Aorta (tissue), 5 donors: ENCODE measurements at regions not wholly inside any gene's neighbourhood (a gene's known extent, or its start where the extent isn't known, plus 50 kb on each side); places are given as distances from the start of the nearest gene placed in this dataset.

ENCODE experiments used
- ATAC-seq: fragments of 200-7000 bp; cut with Tn5 transposase; one replicate; pipeline ENCODE4 v1.9.1; 2022; ENCODE audit warnings: moderate library complexity; ENCODE audit not compliant: low FRiP score
- DNase-seq, 2 donors: peaks; one replicate each; pipeline ENCODE4 v3.0.0-alpha.2; 2020
- H3K27ac ChIP-seq, 2 donors: one replicate each; pipeline ENCODE4 v1.5.1; 2013; ENCODE audit warnings: low read length in 2 of 2, mild to moderate bottlenecking in 2 of 2, moderate library complexity in 2 of 2, control low read depth in 1 of 2, inconsistent platforms in 1 of 2, low read depth in 1 of 2
- H3K27me3 ChIP-seq, 2 donors: one replicate each; pipeline ENCODE4 v1.6.1; 2013; ENCODE audit warnings: control low read depth in 1 of 2, low read length in 1 of 2, mild to moderate bottlenecking in 1 of 2, moderate library complexity in 1 of 2; ENCODE audit not compliant: insufficient read depth in 2 of 2, control insufficient read depth in 1 of 2
- H3K36me3 ChIP-seq, 2 donors: one replicate each; pipeline ENCODE4 v1.6.1; 2013; ENCODE audit warnings: control low read depth in 1 of 2, low read length in 1 of 2, mild to moderate bottlenecking in 1 of 2; ENCODE audit not compliant: insufficient read depth in 2 of 2, control insufficient read depth in 1 of 2
- H3K4me1 ChIP-seq, 2 donors: one replicate each; pipeline ENCODE4 v1.6.1; 2013; ENCODE audit warnings: low read length in 2 of 2, control low read depth in 1 of 2, mild to moderate bottlenecking in 1 of 2, moderate library complexity in 1 of 2; ENCODE audit not compliant: insufficient read depth in 2 of 2, control insufficient read depth in 1 of 2
- H3K4me3 ChIP-seq, 2 donors: one replicate each; pipeline ENCODE4 v1.5.1; 2013; ENCODE audit warnings: low read length in 2 of 2, control low read depth in 1 of 2, mild to moderate bottlenecking in 1 of 2
- H3K9me3 ChIP-seq: one replicate; pipeline ENCODE4 v1.6.1; 2013; ENCODE audit warnings: mild to moderate bottlenecking, low read length; ENCODE audit not compliant: control insufficient read depth
- WGBS, 2 donors: extraction: QIAGEN DNeasy Blood & Tissue Kit; methylation state at CpG; one replicate each; pipeline ENCODE4 v1.1.7; 2013; 5-methylcytosine and 5-hydroxymethylcytosine counted together
- intact Hi-C, 2 donors: fragments of 100-400 bp; cut with DNase I; formaldehyde crosslinking; loops; one replicate each; pipeline versions ENCODE4 v1.14.2 to v1.15.0; 2022
- donor health status: healthy with polysubstance abuse.
- donor health status: Bipolar disorder and iron deficiency.
- donor health status: DM: no; HTN: no; CAD: no.
- donor health status: DM: no; HTN: no; CAD: no.
- donor health status: DM: yes; HTN: yes; CAD: no.

DNA sequence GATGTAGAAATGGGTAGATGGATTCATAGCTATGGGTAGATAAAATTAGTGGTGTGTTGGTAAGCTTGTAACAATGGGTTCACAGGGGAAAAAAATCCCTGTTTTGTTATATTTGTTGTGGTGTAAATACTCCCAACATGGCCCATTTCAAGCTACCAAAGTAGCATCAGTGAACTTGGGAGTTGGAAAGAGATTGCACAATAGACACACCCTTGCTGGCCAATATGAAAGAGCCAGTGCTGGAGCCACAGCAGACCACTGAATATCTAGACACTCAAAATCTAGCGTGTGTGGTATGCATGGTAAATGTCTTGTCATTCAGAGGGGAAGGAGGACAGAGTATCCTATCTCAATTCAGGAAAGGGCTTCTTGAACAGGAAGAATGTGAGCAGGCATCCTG is 565.1 kb upstream of the SALL1 start:
- Histone ChIP-seq H3K4me3 (no peak overlapping the region), H3K4me1 (no peaks in the 10 kb centered on the region), H3K9me3 (peaks cover 6% of the 10 kb centered on the region), H3K36me3 (no peaks in the 10 kb centered on the region), H3K27me3 (no peaks in the 10 kb centered on the region), H3K27ac (no peak overlapping the region)
- ATAC-seq (no peak), DNase-seq (no peak)
- intact Hi-C loops, result no loop called here
- WGBS, 2 donors, result 73 to 83% methylated on average over 1 of the region's 1 CpG

DNA sequence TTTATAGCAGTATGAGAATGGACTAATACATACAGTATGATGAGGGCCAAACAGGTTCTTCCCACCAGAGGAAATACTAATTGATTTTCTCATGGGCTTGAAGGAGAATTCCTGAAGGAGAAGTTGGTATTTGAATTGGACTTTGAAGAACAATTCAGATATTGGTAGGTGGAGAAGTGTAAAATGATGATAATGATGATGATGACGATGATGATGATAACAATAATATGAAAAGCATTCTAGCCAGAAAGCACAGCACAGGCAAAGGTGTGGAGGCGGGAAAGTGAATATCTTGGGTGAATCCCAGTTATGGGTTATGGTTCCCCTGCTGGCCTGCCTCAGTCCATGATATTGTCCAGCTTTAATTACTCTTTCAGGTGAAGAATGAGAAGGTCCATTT is 562.4 kb upstream of the SALL1 start:
- peaks cover 4% of the 10 kb centered on the region for H3K9me3 ChIP-seq
- WGBS, 2 donors, result 88 to 90% methylated on average over 2 of the region's 2 CpGs
- H3K36me3 ChIP-seq, result no peaks in the 10 kb centered on the region
- no peaks in the 10 kb centered on the region for H3K4me1 ChIP-seq
- H3K4me3 ChIP-seq, result no peak overlapping the region
- H3K27me3 ChIP-seq, result no peaks in the 10 kb centered on the region
- intact Hi-C loops, result no loop called here
- DNase-seq, result no peak
- H3K27ac ChIP-seq, result no peak overlapping the region
- no peak for ATAC-seq

DNA sequence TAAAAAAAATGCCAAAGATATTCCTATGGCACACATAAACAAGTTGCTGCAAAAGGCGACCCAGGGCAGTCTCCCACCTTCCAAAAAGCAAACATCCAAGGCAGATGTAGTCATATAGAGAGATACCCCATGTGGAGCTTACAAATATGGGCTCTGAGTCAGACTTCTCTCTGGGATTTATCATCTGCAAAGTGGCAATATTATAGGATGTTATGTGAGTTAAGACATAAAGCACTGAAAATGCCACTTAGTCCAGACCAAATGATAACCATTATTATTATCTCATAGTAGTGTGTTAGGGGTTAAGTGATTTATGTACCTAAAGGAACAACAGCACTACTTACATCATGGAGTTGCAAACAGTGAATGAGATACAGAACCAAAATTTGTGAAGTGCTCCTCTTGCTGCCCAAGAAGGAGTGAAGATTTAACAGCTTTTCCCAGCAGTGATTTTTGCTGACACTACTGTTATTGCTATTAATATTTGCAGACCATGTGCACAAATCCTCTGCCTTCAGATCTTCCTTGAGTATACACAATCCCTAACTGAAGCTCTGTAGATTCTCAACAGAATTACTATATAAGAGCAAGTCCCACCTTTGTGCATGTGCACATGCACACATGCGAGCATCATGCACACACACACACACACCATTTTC is 560.0 kb upstream of the SALL1 start:
- ATAC-seq, result no peak
- 83 to 84% methylated on average over 2 of the region's 2 CpGs for whole genome bisulfite sequencing, 2 donors
- intact Hi-C loops, result no loop called here

GRCh38 chr16:51710186-51710585 is 559.1 kb upstream of the SALL1 start:
- Histone ChIP-seq H3K27ac (no peak overlapping the region), H3K4me1 (no peaks in the 10 kb centered on the region), H3K9me3 (peaks cover 4% of the 10 kb centered on the region), H3K36me3 (no peaks in the 10 kb centered on the region), H3K27me3 (no peaks in the 10 kb centered on the region), H3K4me3 (no peak overlapping the region)
- intact Hi-C loops, result no loop called here
- 82 to 88% methylated on average over 10 of the region's 10 CpGs for WGBS, 2 donors
- ATAC-seq, result no peak
- DNase-seq, result no peak

More for the DNA sequence above, 560.0 kb upstream of the SALL1 start:
- peaks cover 4% of the 10 kb centered on the region for H3K9me3 ChIP-seq
- H3K4me1 ChIP-seq, result no peaks in the 10 kb centered on the region
- no peak overlapping the region for H3K4me3 ChIP-seq
- DNase-seq, result no peak
- H3K27ac ChIP-seq, result no peak overlapping the region
- no peaks in the 10 kb centered on the region for H3K36me3 ChIP-seq
- no peaks in the 10 kb centered on the region for H3K27me3 ChIP-seq

DNA sequence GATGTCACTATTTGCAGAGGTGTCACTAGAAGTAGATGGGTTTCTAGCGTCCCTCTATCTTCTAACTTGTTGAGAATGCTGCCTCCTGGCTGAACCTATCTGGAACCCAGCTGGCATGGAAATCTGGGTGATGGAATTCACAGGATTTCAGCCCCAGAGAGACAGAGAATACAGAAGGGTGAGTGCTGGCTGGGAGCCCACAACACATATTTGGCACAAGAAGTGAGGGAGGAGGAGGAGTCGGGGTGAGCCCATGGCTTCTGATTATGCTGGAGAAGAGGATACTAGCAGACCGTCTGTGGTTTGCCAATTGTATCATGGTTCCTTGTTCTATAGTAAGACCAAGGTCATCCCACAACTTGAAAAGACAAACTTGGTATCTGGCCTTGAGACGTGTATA is 557.8 kb upstream of the SALL1 start:
- intact Hi-C loops, result no loop called here
- no peak for ATAC-seq
- no peaks in the 10 kb centered on the region for H3K27me3 ChIP-seq
- no peak overlapping the region for H3K27ac ChIP-seq
- H3K4me3 ChIP-seq, result no peak overlapping the region
- 63 to 64% methylated on average over 4 of the region's 4 CpGs for WGBS, 2 donors
- H3K4me1 ChIP-seq, result no peaks in the 10 kb centered on the region
- no peaks in the 10 kb centered on the region for H3K9me3 ChIP-seq
- no peaks in the 10 kb centered on the region for H3K36me3 ChIP-seq
- DNase-seq, result no peak

- intact Hi-C loops, result no loop called here
- WGBS, 2 donors, result 17 to 18% methylated on average over 6 of the region's 6 CpGs
- Histone ChIP-seq H3K27me3 (no peaks in the 10 kb centered on the region), H3K4me3 (no peak overlapping the region), H3K36me3 (no peaks in the 10 kb centered on the region), H3K9me3 (no peaks in the 10 kb centered on the region), H3K27ac (no peak overlapping the region), H3K4me1 (no peaks in the 10 kb centered on the region)
- no peak for DNase-seq
- ATAC-seq, result no peak
Observed at GRCh38 chr16:51707666-51708065, 556.6 kb upstream of the SALL1 start.

DNA sequence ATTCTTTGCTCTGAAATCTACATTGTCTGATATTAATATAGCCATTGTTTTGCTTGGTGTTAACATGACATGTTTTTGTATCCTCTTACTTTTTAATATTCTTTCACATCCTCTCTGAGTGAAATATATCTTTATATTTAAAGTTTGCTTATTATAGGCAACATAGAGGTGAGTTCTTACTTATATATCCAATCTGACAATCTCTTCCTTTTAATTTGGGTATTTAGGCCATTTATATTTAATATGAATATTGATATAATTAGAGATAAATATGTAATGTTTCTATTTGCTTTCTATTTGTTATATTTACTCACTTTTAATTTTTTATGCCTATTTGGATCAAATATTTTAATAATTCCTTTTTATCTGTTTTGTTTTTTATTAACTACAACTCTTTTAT is 554.1 kb upstream of the SALL1 start:
- H3K4me1 ChIP-seq, result no peaks in the 10 kb centered on the region
- H3K27ac ChIP-seq, result no peak overlapping the region
- ATAC-seq, result no peak
- no peaks in the 10 kb centered on the region for H3K27me3 ChIP-seq
- DNase-seq, result no peak
- H3K36me3 ChIP-seq, result no peaks in the 10 kb centered on the region
- H3K9me3 ChIP-seq, result no peaks in the 10 kb centered on the region
- intact Hi-C loops, result no loop called here
- H3K4me3 ChIP-seq, result no peak overlapping the region

GRCh38 chr16:51701025-51701424 is 550.0 kb upstream of the SALL1 start:
- DNase-seq (no peak), ATAC-seq (no peak)
- Histone ChIP-seq H3K4me3 (no peak overlapping the region), H3K27me3 (no peaks in the 10 kb centered on the region), H3K36me3 (no peaks in the 10 kb centered on the region), H3K27ac (no peak overlapping the region), H3K9me3 (no peaks in the 10 kb centered on the region), H3K4me1 (no peaks in the 10 kb centered on the region)
- intact Hi-C loops, result no loop called here
- 89 to 92% methylated on average over 1 of the region's 1 CpG for WGBS, 2 donors

- Histone ChIP-seq H3K36me3 (no peaks in the 10 kb centered on the region), H3K4me3 (no peak overlapping the region), H3K27me3 (no peaks in the 10 kb centered on the region), H3K9me3 (no peaks in the 10 kb centered on the region), H3K27ac (no peak overlapping the region), H3K4me1 (no peaks in the 10 kb centered on the region)
- ATAC-seq (no peak), DNase-seq (no peak)
- 53 to 54% methylated on average over 5 of the region's 5 CpGs for WGBS, 2 donors
- intact Hi-C loops, result no loop called here
Observed at GRCh38 chr16:51699686-51700396, 548.8 kb upstream of the SALL1 start.
